Colon (tissue), 2 donors: ENCODE measurements at regions not wholly inside any gene's neighbourhood (a gene's known extent, or its start where the extent isn't known, plus 50 kb on each side); places are given as distances from the start of the nearest gene placed in this dataset.

Experiments used
- FAIRE-seq: peaks from 2 replicates; lab custom pipeline; 2012; peaks lifted over from hg19 to GRCh38; lab: Jason Lieb, UNC
- donor health status: control.
- donor health status: control.

DNA sequence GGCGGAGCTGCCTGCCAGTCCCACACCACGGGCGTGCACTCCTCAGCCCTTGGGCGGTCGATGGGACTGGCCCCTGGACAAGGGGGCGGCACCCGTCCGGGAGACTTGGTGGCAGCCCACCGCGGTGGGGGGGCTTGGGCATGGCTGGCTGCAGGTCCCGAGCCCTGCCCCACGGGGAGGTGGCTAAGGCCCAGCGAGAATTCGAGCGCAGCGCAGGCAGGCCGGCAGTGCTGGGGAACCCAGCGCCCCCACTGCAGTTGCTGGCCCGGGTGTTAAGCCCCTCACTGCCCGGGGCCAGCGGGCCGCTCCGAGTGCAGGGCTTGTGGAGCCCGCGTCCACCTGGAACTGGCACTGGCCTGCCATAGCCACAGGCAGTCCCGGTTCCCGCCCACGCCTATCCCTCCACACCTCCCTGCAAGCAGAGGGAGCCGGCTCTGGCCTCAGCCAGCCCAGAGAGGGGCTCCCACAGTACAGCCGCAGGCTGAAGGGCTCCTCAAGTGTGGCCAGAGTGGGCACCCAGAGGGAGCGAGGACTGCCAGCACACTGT, 742.9 kb upstream of the DDX18 start:
- FAIRE-seq = no peak

DNA sequence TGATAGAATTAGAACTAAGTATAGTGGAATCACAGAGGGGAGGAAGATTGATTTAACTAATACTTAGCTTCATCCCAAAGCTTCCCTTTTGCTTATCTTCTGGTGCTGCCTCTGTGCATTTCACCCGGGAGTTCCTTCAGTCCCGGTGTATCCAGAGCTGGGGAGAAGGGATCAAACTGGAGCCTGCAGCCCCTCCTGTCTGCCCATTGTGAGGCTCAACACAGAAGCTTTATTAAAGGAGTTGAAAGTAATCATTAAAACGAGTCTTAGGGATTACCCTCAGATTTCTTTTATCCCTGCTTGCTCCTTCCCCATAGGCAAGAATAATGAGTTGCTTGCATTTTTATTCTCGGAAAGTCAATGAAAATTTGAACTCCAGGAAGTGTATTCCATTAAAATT, 739.7 kb upstream of the DDX18 start:
- no peak for FAIRE-seq

DNA sequence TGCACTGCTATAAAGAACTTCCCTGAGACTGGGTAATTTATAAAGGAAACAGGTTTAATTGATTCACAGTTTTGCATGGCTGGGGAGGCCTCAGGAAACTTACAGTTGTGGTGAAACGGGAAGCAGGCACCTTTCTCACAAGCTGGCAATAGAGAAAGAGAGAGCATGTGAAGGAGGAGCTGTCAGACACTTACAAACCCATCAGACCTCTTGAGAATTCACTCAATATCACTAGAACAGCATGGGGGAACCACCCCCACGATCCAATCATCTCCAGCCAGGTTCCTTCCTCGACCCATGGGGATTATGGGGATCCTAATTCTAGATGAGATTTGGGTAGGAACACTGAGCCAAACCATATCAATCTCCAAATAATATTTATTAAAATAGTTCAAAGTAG, 729.2 kb upstream of the DDX18 start:
- FAIRE-seq = no peak

DNA sequence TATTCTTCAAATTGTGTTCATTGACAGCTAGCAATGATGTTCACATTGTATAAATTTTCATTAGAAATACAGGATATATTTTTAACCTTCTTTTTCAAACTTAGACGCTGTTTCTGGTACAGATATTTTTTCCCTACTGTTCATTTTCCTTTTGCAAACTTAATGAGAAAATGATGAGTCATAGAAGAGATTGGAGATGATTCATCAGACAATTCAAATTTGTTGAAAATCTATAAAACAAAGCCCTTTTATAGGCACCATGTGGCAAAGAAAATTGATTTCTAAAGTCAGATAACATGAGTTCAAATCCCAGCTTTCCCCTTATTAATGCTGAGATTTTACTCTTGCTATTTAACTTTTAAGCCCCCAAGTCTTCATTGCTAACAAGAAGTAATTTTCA, 728.8 kb upstream of the DDX18 start:
- peak; percentile 18 for FAIRE-seq

DNA sequence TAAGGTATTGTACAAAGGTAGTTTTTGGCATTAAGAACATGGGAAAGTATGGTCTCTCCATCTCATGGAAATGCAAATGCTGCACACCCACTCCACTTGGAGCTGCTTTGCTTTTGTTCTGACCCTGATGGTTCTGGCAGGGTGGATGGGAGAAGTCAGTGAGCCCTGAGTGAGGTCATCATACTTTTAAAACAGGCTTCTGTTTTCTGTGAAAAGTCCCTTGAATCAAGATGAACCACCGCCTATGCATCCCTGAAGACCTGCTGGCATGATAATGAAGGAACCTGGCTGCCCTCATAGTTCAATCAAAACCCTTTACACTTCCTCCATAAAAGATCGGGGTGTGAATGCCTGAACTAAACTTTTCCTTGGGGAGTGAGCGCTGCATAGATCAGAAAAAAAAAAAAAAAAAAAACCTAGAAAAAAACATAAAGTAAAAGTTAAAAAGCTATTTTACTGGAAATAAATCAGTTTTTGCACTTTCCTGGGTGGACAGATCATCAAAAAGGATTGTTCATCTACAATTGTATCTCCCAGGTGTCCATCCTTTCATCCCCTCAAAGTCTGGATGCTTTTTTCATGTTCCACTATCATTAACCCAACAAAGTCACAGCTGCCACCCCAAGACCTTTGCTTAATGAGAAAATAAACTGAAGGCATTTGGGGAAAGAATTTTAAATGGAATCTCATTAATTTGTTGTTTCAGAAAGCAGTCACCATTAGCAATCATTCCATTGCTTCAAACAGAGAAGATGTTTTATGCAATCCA, 728.1 kb upstream of the DDX18 start:
- no peak for FAIRE-seq

DNA sequence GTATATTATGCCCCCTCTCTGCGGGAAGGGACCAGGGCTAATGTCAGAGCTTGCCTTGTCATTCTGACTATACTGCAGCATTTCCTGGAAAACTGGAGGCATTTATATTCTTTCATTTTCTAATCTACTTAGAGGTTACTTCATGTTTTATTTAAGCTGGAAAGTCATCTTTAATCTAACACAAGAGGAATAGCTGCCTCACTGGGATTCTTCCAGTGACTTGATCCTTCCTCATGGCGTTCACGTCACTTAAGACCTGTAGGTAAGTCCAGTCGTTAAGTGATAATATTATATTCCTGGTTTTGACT, 727.6 kb upstream of the DDX18 start:
- FAIRE-seq = no peak

DNA sequence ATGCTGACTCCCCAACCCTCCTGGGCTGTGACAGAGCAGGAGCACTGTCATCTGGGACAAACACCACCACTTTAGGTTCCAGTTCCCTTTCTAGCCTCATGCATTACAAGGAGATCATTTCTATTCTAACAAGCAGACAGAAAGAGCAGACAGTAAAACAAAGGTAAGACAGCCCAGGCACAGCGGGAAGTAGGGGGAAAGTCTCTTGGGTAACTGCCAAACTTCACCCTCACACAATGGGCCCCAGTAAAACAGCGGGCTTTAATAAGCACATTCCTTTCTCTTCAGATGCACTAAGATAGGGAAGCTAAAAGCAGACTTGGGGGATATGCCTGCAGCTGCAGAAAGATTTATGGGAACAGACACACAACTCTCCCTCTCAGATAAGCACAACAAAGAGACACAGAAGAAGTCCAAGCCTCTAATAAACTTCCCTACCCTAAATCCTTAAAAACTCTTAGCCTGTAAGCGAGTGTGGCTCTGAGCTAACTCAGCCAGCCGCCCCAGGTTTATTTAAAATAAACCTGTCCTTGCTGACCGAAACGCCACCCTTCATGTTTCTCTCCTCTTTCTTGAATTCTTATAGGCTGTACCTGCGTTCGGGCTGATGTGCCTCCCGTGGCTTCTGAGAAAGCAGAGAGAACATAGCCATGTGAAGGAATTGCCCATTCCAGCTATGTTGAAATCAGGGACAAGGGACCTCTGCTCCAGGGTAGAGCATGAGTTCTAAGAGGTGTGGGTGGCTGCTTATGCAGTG, 726.8 kb upstream of the DDX18 start:
- no peak for FAIRE-seq

DNA sequence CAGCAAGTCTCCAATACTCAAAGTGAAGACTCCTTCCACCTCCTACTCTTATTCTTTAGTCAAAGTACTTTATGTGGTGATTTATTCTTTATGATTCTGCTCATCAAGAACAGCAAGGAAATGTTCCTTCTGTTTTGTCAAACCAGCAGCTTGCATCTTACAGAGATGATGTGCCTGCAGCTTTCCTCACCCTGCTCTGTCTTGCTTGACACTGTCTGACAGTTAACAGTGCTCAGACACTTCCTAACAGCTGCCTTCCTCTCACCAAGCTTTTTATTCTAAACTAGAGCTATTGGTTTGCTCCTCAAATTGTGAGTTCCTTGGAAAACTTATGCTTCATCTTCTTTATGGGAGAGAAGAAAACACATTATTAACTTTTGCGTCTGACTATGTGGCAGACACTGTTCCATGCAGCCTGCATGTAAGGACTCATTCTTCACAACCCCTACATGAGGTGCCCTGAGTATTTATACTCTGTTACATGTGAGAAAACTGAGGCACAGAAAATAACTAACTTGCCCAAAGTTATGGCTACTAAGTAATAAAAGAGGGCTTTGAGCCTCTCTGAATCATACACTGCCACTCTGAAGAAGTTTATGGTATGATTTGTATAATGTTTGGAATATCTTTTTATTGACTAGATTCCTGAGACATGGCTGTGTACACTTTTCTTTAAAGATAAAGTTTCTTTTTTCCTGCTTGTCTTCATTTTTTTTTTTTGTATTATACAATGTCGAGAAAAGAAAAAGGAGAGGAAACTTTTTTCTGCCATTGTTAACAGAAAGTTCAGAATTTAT, 723.3 kb upstream of the DDX18 start:
- no peak for FAIRE-seq

DNA sequence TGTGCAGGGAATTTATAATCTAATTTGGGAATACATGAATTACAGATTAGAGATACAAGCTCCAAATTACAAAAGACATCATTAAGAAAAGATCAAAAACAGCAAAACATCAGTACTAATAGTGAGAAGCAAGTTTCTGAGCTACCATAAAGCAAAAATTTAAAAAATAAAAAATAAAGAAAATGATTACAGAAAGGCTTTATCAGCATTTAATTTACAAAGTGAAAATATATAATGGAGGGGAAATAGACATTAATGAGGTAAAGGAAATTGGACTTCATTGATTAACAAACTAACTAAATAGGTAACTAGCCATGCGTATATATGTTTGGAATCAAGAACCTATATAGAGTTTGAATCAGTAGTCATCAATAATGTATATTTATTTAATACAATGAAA, 712.9 kb upstream of the DDX18 start:
- no peak for FAIRE-seq

DNA sequence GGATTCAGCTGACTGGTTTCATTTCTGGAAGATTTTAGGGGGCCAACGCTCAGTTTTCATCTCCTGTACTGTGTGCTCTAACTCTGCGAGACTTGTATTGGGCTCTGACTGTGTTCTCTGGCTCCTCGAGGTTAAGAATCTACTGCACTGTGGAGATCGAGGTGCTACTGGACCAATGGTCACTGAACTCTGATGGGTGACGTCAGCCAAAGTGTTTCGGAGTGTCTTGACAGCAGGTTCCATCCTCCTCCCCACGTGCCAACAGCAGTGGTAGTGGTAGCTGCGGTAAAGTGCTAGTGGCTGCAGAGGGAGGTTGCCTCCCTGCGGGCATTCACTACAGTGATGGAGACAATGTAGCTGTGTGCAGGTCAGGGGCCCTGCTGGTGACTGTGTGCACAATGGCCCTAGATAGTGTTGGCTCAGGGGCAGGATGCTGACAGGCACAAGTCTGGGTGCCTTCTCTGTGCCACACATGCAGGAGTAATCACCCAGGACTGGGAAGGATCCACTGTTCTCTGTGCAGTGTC, 705.7 kb upstream of the DDX18 start:
- FAIRE-seq = no peak

DNA sequence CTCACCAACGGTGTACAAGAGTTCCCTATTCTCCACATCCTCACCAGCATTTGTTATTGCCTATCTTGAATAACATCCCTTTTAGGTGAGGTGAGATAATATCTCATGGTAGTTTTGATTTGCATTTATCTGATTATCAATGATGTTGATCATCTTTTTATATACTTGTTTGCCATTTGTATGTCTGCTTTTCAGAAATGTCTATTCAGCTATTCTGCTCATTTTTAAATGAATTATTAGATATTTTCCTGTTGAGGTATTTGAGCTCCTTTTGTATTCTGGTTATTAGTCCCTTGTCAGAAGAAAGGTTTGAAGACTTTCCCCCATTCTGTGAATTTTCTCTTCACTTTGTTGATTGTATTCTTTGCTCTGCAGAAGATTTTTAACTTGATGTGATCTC, 695.5 kb upstream of the DDX18 start:
- no peak for FAIRE-seq

DNA sequence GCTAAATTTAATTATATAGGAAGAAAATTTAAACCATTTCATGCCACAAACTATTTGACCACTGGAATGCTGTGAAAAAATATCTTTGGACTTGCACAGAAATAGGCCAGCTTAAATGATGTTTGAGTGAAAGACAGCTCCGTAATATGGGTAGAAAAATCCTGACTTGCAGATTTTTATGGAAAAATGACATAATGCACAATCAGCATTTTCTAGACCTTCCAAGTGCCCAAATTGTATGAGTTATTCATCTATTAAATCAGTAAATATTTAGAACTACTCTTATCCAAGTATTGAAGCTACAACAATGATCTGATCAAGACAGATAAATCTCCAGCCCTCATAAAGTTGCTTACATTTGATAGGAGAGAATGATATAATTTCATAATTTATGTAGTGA, 691.1 kb upstream of the DDX18 start:
- FAIRE-seq = no peak

DNA sequence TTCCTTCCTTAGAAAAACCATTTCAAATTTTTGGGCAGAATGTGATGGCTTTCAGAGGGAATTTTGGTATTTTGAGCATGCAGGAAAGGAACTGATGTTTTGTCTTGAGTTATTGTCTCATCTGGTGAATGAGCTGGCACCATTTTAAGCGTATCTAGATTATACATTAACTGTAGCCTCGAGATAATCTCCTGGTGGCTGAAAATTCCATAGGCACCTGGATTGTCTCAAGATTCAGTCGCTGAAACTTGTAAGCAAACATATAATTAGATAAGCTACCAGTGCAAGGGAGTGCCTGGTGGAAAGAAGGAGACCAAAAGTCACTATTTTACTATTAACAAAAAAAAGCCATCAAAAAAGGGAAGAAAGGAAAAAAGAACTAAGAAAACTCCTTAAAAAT, 687.8 kb upstream of the DDX18 start:
- no peak for FAIRE-seq

DNA sequence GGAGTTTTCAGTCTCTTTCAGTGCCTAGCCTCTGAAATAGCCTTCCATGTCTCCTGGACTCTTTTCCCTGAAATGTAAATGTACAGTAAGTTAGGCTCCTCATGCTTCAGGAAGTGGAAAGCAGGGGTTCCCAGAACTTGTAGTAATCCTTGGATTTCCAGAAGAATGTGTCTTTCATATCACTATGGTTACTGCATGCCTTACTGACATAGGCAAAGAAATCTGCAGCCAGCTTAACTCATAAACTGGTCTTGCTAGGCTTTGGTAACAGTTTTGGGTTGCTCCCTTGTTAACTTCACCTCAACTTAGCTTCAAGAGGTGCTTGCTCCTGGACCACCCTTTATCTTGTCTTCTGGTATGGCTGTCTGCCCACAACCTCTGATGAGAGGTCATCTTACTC, 686.8 kb upstream of the DDX18 start:
- FAIRE-seq = no peak

DNA sequence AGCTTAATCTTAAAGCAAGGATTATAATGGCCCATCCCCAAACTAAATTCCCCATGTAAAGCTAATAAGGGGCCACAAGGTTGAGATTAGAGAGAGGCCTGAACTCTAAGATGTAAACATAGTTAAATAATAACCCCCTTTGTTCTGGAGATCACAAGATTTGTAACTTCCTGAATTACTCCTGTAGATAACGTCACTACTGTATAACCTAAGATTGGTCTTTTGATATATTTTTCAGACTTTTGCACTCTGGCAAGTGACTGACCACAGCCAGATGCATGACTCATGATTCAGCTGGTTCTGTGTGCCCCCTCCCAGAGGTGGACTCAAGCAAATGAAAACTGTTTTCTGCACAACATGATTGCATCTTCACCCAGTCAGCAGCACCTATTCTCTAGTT, 686.0 kb upstream of the DDX18 start:
- no peak for FAIRE-seq

DNA sequence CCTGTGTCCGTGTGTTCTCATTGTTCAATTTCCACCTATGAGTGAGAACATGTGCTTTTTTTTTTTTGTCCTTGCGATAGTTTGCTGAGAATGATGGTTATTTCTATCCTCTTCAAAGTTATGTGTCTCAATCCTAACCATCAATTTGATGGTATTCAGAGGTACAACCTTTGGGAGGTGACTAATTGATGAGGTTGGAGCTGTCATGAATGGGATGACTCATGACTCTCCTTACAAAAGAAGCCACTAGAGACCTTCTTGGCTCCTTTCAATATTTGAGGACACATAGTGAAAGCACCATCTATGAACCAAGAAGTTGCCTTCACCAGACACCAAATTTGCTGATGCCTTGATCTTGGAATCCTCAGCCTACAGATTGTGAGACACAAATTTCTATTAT, 677.1 kb upstream of the DDX18 start:
- FAIRE-seq = no peak

DNA sequence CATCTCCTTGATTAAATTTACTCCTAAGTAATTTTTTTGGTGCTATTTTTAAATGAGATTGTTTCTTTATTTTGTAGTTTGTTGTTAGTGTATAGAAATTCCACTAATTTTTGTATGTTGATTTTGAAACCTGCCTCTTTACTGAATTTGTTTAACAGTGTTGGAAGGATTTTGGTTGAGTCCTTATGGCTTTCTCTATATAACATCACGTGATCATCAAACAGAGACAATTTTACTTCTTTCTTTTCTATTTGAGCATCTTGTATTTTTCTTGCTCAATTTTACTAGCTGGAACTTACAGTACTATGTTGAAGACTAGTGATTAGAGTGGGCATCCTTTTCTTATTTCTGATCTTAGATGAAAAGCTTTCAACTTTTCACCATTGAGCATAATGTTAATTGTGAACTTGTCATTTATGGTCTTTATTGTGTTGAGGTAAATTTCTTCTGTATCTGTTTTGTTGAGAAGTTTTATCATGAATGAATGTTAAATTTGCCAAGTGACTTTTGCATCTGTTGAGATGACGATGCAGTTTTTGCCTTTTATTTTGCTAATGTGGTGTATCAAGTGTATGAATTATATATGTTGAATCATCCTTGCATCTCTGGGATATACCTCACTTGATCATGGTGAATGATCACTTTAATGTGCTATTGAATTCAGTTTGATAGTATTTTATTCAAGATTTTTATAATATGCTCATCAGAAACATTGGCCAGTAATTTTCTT, 645.3 kb upstream of the DDX18 start:
- no peak for FAIRE-seq

DNA sequence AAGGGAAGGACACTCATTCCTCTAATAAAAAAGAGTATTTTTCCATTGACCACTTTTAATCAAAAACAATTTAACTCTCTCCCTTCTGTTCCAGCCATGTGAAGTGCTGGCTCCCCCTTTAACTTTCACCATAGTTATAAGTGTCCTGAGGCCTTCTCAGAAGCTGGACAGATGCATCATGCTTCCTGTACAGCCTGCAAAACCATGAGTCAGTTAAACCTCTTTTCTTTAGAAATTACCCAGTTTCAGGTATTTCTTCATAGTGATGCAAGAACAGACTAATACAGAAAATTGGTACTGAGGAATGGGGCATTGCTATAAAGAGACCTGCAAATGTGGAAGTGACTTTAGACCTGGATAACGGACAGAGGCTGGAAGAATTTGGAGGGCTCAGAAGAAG, 643.6 kb upstream of the DDX18 start:
- FAIRE-seq = no peak

DNA sequence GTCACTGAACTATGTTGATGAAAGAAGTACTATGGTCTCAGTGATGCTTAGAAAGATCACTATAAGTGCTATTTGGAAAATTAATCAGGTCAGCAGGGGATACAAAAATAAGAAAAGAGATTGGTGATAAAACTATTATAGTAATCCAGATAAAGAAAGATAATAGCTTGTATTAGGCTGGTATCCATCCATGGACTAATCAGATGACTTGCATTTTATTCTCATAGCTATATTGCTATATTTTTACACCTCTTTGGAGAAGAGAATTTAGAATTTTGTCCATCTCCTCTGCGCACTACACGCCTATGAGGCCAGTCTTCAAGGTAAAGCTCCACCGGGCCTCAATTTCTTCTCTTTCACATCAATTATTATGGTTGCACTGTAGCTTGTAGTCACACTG, 635.1 kb upstream of the DDX18 start:
- no peak for FAIRE-seq

DNA sequence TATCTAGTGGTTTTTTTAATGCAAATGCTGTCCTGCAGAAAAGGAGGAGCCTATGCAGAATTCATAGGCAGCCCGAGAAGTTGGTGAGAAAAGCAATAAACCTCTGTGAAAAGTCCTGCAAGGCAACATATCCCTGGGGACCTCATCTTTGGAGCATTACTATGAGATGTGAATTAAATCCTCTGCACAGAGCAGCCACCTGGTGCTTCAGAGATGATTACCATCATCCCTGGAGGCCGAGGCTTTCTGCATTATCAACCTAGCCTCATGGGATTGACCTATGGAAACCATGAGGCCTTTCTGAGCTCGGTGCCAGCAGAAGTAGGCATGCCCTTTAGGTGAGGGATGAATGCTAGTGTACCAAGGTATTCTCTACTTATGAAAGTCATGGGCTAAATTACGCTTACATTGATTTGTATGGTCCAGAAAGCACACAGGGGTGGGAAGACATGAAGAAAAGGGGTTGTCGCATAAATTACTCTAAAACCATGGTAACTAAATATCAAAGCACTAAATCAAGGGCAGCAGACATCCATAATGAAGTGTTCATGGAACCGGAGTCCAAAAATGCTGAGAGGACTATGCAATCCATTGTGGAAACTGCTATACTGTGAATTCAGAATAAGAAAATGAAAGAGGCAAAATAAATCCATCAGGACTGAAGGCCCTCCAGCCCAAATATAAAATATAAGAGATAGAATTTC, 623.5 kb upstream of the DDX18 start:
- FAIRE-seq = no peak

DNA sequence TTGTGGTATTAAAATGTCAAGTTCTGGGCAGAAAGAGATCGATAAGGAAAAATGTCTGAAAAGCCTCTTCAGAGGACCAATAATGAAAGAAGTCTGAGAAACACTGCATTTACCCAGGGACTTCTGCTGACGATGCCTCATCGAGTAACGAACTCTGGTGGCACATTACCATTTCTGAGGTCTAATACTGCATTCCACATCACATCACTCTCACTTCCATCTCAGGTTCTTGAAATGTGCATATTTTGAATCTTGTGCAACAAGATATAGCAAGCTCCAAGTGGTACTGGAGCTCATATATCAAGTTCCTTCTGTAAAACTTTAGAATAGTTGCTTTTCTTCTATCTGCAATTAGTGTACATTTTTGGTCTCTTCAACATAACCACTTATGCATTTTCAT, 619.1 kb upstream of the DDX18 start:
- no peak for FAIRE-seq
